ENCODE measurements at regions not wholly inside any gene's neighbourhood (a gene's known extent, or its start where the extent isn't known, plus 50 kb on each side); places are given as distances from the start of the nearest gene placed in this dataset.

GRCh38 chr1:83691953-83692500 is 306.9 kb downstream of the TTLL7 start:
- TF ChIP-seq CTCF (IDR thresholded peaks at IDR 0.05) (no peak), POLR2A (IDR thresholded peaks at IDR 0.05) (no peak)

Data from uterus (tissue), 2 donors.